Stomach (tissue), 4 donors: ENCODE measurements at regions not wholly inside any gene's neighbourhood (a gene's known extent, or its start where the extent isn't known, plus 50 kb on each side); places are given as distances from the start of the nearest gene placed in this dataset.

ENCODE experiments used
- EP300 ChIP-seq: sonication (generic); formaldehyde crosslinking; IDR thresholded peaks from one replicate; pipeline ENCODE4 v1.6.1; 2017; ENCODE audit warnings: antibody characterized with exemption
- TF ChIP-seq, protein P1 (sequence below), 7 experiments: fragments of 450-650 bp in 4 of 7; fragments of 200-600 bp in 3 of 7; sonication (generic) in 3 of 7; IDR thresholded peaks; one replicate each; pipeline ENCODE4 v1.5.1; 2016 to 2019; ENCODE audit warnings: antibody characterized with exemption in 7 of 7, control low read depth in 2 of 7, mild to moderate bottlenecking in 1 of 7

DNA sequence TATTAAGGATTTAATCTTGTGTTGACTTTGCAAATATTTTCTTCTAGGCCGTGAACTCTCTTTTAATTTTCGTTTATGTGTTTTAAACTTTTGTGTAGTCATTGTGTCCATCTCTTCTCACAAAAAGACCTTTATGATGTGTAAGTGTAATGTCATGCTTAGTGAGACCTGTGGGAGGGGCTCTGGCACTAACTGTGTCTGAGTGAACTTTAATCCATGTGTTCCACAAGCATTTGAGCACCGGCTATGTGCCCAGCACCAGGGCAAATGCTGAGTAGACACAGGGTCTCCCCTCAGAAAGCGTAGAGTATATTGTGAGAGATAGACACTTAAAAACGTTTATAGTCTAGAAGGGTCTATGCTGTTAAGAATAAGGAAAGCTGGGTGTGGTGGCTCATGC, 272.6 kb upstream of the TUT7 start:
- TF ChIP-seq, protein P1, sequence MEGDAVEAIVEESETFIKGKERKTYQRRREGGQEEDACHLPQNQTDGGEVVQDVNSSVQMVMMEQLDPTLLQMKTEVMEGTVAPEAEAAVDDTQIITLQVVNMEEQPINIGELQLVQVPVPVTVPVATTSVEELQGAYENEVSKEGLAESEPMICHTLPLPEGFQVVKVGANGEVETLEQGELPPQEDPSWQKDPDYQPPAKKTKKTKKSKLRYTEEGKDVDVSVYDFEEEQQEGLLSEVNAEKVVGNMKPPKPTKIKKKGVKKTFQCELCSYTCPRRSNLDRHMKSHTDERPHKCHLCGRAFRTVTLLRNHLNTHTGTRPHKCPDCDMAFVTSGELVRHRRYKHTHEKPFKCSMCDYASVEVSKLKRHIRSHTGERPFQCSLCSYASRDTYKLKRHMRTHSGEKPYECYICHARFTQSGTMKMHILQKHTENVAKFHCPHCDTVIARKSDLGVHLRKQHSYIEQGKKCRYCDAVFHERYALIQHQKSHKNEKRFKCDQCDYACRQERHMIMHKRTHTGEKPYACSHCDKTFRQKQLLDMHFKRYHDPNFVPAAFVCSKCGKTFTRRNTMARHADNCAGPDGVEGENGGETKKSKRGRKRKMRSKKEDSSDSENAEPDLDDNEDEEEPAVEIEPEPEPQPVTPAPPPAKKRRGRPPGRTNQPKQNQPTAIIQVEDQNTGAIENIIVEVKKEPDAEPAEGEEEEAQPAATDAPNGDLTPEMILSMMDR (IDR thresholded peaks at IDR 0.05): no peak
- no peak for TF ChIP-seq EP300
